ENCODE measurements at regions not wholly inside any gene's neighbourhood (a gene's known extent, or its start where the extent isn't known, plus 50 kb on each side); places are given as distances from the start of the nearest gene placed in this dataset.

DNA sequence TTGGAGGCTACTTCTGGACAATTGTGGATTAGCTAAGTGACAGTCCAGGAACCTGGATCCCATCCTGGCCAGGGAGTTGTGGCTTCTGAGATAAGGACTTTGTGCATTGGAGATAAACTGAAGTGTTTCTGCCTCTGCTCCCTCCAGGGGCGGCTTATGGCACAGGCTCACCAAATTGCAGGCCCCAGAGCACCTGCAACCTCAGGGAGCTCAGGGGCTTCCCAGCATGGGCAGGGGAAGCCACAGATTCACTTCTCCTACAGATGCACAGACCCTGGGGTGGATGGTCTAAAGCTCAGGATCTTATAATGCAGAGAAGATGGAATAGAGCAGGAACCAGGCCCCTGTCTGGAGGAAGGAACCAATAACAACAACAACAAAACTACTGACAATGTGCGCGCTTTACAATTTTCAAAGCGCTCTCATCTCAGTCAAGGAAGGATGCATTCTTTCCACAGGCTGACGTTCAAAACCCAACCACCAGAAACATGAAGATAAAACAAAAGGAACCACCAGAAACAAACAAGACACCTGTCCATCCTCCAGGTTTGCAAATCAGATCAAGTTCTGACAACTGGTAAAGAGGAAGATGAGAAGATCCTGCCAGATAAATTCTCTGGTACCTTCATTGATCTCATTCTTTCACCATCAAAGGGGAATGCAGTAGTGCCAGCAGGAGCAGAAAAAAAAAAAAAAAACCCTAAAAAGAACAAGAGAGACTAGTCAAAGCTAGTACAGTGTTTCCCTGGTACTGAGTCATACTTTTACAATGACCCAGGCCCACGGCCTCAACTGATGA lies 121.0 kb upstream of the IRF2BP2 start:
- no peak for TF ChIP-seq EP300 (IDR thresholded peaks at IDR 0.05; ENCODE audit: borderline replicate concordance)
- TF ChIP-seq, protein P1, sequence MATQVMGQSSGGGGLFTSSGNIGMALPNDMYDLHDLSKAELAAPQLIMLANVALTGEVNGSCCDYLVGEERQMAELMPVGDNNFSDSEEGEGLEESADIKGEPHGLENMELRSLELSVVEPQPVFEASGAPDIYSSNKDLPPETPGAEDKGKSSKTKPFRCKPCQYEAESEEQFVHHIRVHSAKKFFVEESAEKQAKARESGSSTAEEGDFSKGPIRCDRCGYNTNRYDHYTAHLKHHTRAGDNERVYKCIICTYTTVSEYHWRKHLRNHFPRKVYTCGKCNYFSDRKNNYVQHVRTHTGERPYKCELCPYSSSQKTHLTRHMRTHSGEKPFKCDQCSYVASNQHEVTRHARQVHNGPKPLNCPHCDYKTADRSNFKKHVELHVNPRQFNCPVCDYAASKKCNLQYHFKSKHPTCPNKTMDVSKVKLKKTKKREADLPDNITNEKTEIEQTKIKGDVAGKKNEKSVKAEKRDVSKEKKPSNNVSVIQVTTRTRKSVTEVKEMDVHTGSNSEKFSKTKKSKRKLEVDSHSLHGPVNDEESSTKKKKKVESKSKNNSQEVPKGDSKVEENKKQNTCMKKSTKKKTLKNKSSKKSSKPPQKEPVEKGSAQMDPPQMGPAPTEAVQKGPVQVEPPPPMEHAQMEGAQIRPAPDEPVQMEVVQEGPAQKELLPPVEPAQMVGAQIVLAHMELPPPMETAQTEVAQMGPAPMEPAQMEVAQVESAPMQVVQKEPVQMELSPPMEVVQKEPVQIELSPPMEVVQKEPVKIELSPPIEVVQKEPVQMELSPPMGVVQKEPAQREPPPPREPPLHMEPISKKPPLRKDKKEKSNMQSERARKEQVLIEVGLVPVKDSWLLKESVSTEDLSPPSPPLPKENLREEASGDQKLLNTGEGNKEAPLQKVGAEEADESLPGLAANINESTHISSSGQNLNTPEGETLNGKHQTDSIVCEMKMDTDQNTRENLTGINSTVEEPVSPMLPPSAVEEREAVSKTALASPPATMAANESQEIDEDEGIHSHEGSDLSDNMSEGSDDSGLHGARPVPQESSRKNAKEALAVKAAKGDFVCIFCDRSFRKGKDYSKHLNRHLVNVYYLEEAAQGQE (IDR thresholded peaks at IDR 0.05; ENCODE audit: low read depth), result no peak
- no peak for TF ChIP-seq USF1 (IDR thresholded peaks at IDR 0.05)
- no peak for TF ChIP-seq TAF1 (IDR thresholded peaks at IDR 0.05; ENCODE audit: low read depth)
- no peak for TF ChIP-seq TCF12 (IDR thresholded peaks at IDR 0.05; ENCODE audit: low read depth)
- TF ChIP-seq, protein P2, sequence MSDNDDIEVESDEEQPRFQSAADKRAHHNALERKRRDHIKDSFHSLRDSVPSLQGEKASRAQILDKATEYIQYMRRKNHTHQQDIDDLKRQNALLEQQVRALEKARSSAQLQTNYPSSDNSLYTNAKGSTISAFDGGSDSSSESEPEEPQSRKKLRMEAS (IDR thresholded peaks at IDR 0.05), result no peak
- TF ChIP-seq NFIC (IDR thresholded peaks at IDR 0.05), result no peak
- no peak for TF ChIP-seq TEAD4 (IDR thresholded peaks at IDR 0.05)
- TF ChIP-seq EGR1 (IDR thresholded peaks at IDR 0.05), result no peak
- no peak for TF ChIP-seq ZBTB7A (IDR thresholded peaks at IDR 0.05; ENCODE audit: low read depth)
- no peak for TF ChIP-seq FOXM1 (IDR thresholded peaks at IDR 0.05; ENCODE audit: borderline replicate concordance, low read depth)
- TF ChIP-seq YY1 (IDR thresholded peaks at IDR 0.05; ENCODE audit: low read depth), result no peak
- TF ChIP-seq CEBPB (IDR thresholded peaks at IDR 0.05), result no peak
